GM18868 (cell line): ENCODE measurements at regions not wholly inside any gene's neighbourhood (a gene's known extent, or its start where the extent isn't known, plus 50 kb on each side); places are given as distances from the start of the nearest gene placed in this dataset.
"Not testable (repeated sequence)": the region's sequence is repeated elsewhere in the genome, so short reads cannot be mapped to it uniquely, and the experiment has no call there.

Source experiments
- ATAC-seq: cut with Tn5 transposase; IDR thresholded peaks from one replicate; pipeline ENCODE4 v1.9.1; 2021; ENCODE audit warnings: mild to moderate bottlenecking, moderate library complexity; ENCODE audit not compliant: unreplicated experiment

- ATAC-seq = peak; percentile 89
Measured at GRCh38 chr2:39837856-39838453, 58.9 kb upstream of the THUMPD2 start.

DNA sequence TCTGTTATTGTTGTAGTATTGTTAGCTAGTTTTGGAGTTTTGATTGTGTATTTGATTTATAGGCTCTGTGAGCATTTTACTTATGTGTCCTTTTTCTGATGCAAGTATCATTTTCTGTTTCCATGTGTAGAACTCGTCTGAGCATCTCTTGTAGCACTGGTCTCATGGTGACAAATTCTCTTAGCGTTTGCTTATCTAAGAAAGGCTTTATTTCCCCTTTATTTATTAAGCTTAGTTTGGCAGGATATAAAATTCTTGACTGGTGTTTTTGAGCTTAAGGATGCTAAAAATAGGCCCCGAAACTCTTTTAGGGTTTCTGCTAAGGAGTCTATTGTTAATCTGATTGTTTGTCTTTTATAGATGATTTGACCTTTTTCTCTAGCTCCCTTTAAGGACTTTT, 57.6 kb upstream of the THUMPD2 start:
- ATAC-seq = no peak

GRCh38 chr2:39834426-39834825, 55.4 kb upstream of the THUMPD2 start:
- no peak for ATAC-seq

DNA sequence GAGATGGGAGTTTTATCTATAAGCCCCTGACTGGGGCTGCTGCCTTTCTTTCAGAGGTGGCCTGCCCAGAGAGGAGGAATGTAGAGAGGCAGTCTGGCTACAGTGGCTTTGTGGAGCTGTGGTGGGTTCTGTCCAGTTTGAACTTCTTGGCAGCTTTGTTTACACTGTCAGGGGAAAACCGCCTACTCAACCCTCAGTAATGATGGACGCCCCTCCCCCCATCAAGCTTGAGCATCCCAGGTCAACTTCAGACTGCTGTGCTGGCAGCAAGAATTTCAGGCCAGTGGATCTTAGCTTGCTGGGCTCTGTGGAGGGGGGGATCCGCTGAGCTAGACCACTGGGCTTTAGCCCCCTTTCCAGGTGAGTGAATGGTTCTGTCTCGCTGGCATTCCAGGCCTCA, 51.6 kb upstream of the THUMPD2 start:
- not testable (repeated sequence) for ATAC-seq
